ENCODE measurements at regions not wholly inside any gene's neighbourhood (a gene's known extent, or its start where the extent isn't known, plus 50 kb on each side); places are given as distances from the start of the nearest gene placed in this dataset.

- TF ChIP-seq CTCF (IDR thresholded peaks at IDR 0.05), result no peak
- TF ChIP-seq POLR2A (IDR thresholded peaks at IDR 0.05), result no peak
These were observed 149.9 kb downstream of the CHIC2 start for GRCh38 chr4:53914313-53915016.

Data from lower leg skin (tissue), 3 donors.